ENCODE measurements at regions not wholly inside any gene's neighbourhood (a gene's known extent, or its start where the extent isn't known, plus 50 kb on each side); places are given as distances from the start of the nearest gene placed in this dataset.

DNA sequence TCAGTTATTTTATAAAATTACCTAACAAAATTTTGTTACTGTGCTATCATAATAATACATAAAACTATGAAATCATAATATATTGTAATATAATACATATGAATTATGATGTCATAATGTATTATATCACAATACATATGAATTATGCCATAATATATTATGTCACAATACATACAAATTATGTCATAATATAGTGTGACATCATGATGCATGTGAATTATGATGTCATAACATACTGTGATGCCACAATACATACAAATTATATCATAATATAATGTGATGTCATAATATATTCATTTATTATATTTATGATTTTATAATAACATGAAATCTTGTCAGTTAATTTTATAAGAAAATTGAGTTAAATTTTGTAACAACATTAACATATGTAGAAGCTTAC is 2021.6 kb downstream of the TP53TG3F start:
- CTCF ChIA-PET, result no interaction called here
- no peak for TF ChIP-seq CTCF (IDR thresholded peaks at IDR 0.05)
- Mint-ChIP-seq H3K4me1 (ENCODE audit: low read depth) (no peaks in the 10 kb centered on the region), H3K27ac (no peak overlapping the region), H3K9me3 (peaks cover 26% of the 10 kb centered on the region), H3K4me3 (no peak overlapping the region), H3K27me3 (no peaks in the 10 kb centered on the region), H3K36me3 (ENCODE audit: low read depth) (no peaks in the 10 kb centered on the region)
- no peak for DNase-seq
- no peak for ATAC-seq
- POLR2A ChIA-PET, result no interaction called here
- intact Hi-C loops (cut with micrococcal nuclease), result no loop called here

DNA sequence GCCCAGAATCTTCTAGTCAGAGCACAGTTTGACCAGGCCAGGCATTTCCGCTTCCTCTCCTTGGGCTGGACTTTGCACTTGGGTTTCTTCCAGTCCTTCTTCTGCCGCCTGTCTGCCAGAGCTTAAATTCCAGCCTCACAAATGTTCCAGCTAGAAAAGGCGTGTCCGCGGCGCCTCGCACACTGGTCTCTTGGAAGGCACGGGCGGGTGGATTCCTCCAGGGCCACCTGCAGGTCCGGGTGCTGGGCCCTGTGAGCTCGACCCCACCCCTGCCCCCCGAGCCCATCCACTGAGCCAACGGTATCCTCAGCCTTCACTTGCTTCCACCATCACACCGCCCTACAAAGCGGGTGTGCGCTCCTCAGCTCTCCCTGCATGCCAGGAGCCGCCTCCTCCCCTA is 2026.5 kb downstream of the TP53TG3F start:
- intact Hi-C loops (cut with micrococcal nuclease), result no loop called here

DNA sequence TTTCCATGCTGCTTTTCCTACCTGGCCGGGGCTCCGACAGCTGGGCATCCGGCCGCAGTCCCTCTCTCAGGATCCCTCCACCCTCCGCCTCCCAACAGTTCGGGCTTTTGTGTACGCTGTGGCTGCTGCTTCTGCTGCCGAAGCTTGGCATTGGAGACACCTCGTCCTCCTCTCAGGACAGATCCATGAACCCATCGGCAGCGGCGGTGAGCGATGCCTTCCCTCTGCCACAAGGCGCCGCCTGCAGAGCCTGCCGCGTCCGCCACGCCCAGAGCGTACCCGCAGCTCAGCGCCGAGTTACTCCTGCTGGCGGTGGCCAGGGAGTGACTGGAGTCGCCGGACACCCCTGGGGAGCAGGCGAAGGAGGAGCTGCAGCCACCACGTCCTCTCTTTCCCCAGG is 2032.8 kb downstream of the TP53TG3F start:
- Mint-ChIP-seq H3K27ac (no peak overlapping the region), H3K9me3 (peaks cover 17% of the 10 kb centered on the region), H3K36me3 (ENCODE audit: low read depth) (no peaks in the 10 kb centered on the region), H3K27me3 (no peaks in the 10 kb centered on the region), H3K4me1 (ENCODE audit: low read depth) (no peaks in the 10 kb centered on the region), H3K4me3 (no peak overlapping the region)
- ChIA-PET POLR2A (no interaction called here), CTCF (no interaction called here)
- TF ChIP-seq CTCF (IDR thresholded peaks at IDR 0.05), result no peak
- no peak for DNase-seq
- no peak for ATAC-seq
- intact Hi-C loops (cut with micrococcal nuclease), result no loop called here

More for the DNA sequence above, 2026.5 kb downstream of the TP53TG3F start:
- no peak for DNase-seq
- Mint-ChIP-seq H3K27ac (no peak overlapping the region), H3K27me3 (no peaks in the 10 kb centered on the region), H3K9me3 (peaks cover 31% of the 10 kb centered on the region), H3K4me3 (no peak overlapping the region), H3K4me1 (ENCODE audit: low read depth) (no peaks in the 10 kb centered on the region), H3K36me3 (ENCODE audit: low read depth) (no peaks in the 10 kb centered on the region)
- ChIA-PET POLR2A (no interaction called here), CTCF (no interaction called here)
- no peak for ATAC-seq
- no peak for TF ChIP-seq CTCF (IDR thresholded peaks at IDR 0.05)

DNA sequence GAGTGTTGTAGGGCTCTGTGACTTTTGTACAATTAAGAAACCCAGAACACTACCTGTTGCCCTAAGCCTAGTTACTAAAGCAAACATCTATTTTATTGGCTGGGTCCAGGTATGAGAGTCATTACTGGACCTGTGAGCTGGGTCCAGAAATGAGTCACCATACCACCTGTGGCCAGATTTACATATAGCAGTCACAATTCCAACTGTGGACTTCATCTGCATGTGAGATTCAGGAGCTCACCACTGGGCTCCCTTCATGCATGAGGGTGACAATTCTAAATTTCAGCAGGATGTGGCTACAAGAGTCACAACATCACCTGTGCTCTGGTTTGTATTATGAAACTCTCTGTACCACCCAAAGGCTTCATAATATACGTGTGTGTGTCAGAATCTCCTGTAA is 2038.0 kb downstream of the TP53TG3F start:
- ATAC-seq (no peak), DNase-seq (no peak)
- POLR2A ChIA-PET, result no interaction called here
- Mint-ChIP-seq H3K4me1 (ENCODE audit: low read depth) (no peaks in the 10 kb centered on the region), H3K9me3 (peaks cover 16% of the 10 kb centered on the region), H3K36me3 (ENCODE audit: low read depth) (no peaks in the 10 kb centered on the region), H3K27ac (no peak overlapping the region), H3K27me3 (no peaks in the 10 kb centered on the region), H3K4me3 (no peak overlapping the region)
- CTCF ChIA-PET, result no interaction called here
- TF ChIP-seq CTCF (IDR thresholded peaks at IDR 0.05), result no peak
- intact Hi-C loops (cut with micrococcal nuclease), result no loop called here

DNA sequence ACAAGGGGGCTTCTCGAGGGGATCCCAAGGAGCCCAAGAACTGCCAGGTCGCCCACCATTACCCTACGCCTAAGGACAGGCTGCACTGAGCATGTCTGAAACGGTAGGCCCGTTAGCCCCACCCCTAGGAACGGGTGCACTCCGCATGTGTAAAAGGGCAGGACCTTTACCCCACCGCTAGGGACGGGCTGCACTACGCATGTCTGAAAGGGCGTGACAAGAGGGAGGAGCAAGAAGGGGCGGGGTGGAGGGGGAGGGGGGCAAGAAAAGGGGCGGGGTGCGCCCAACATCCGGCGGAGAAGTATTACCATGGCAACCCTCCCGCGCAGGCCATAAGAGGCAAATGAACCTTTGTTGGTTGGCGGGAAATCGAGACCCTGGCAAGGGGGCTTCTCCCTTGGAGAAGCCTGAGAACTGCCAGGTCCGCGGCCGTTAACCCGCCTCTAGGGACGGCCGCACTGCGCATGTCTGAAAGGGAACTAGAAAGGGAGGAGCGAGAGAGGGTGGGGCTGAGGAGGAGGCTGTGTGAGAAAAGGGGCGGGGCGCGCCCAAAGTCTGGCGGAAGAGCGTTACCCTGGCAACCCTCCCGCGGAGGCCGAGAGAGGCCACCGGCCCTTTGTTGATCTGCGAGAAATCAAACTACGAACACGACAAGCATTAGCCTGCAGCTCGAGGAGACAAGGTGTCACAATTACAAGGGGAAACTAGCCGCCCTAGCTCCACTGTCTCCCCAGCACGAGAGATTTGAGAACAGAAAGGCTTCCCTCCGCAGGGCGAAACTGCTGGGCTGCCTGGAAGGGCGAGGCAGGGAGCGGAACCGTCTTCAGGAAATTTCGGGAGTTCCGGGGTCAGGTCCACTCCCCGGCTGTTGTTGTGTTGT is 2046.8 kb downstream of the TP53TG3F start:
- Mint-ChIP-seq H3K4me3 (no peak overlapping the region), H3K27ac (no peak overlapping the region), H3K36me3 (ENCODE audit: low read depth) (no peaks in the 10 kb centered on the region), H3K27me3 (no peaks in the 10 kb centered on the region), H3K4me1 (ENCODE audit: low read depth) (no peaks in the 10 kb centered on the region), H3K9me3 (peaks cover 32% of the 10 kb centered on the region)
- ATAC-seq (no peak), DNase-seq (no peak)
- ChIA-PET CTCF (no interaction called here), POLR2A (no interaction called here)
- intact Hi-C loops (cut with micrococcal nuclease), result no loop called here
- TF ChIP-seq CTCF (IDR thresholded peaks at IDR 0.05), result no peak

Data from activated CD8-positive, alpha-beta T cell treated with anti-CD3 and anti-CD28 coated beads for 36 hours (primary cell).